ENCODE measurements at regions not wholly inside any gene's neighbourhood (a gene's known extent, or its start where the extent isn't known, plus 50 kb on each side); places are given as distances from the start of the nearest gene placed in this dataset.

- no peak for DNase-seq (ENCODE audit: low spot score)
These were observed 344.4 kb upstream of the PROX1 start for GRCh38 chr1:213643360-213643759.

GRCh38 chr1:213647864-213648650 is 339.7 kb upstream of the PROX1 start:
- peak; percentile 80 for DNase-seq (ENCODE audit: low spot score)

DNA sequence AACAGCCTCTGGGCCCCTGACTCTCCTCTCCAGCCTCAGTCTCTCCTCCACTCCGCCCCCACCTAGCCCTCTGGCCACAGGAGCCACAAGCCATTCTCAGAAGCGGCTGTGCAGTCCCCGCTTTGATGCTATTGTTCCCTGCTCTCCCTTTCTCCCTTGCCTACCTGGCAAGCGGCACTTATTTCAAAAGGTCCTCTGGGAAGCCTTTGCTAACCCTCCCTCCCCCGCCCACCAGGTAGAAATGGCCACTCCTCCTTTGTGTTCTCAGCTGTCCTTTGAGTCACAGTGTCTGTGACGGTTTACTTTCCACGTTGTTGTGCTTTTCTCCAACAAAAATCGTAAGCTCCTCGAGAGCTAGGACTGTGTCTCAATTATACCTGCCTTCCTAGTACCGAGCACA is 338.4 kb upstream of the PROX1 start:
- DNase-seq (ENCODE audit: low spot score): peak; percentile 75

DNA sequence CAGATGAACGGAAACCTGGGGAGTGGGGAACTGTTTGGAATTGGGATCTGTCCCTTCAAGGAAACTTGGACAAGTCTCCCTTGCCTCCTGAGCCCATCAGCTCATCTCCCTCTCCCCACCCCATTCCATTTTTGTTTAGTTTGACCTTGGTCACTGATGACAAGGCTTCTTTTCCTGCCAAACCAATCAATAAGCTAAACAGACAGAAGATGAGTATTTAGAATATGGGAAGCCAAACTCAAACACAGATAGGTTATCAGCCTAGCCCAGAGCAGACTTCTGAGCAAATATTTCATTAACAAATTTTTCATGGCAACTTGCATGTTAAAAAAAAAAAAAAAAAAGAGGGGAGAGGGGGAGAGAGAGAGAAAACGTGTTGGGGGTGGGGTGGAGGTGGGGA is 337.2 kb upstream of the PROX1 start:
- no peak for DNase-seq (ENCODE audit: low spot score)

DNA sequence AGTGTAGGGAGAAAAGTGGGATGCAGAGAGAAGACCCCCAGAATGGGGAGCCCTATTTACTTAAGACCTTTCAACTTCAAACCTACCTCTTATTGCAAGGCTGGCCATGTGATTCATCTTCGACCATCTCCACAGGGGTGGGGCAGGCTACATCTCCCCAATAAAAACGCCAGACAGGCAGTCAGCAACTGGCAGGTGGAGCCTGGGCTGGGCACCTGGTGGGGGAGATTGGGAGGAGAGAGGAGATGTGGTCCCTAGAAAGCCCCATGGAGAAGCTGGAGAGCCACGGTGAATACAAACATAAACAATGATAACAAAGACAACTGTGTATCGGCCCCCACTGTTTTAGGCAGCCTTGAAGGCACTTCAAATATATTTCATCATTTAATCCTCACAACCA is 336.7 kb upstream of the PROX1 start:
- DNase-seq (ENCODE audit: low spot score): no peak

- no peak for DNase-seq (ENCODE audit: low spot score)
These were observed 335.7 kb upstream of the PROX1 start for GRCh38 chr1:213652109-213652508.

GRCh38 chr1:213656039-213656438 is 331.7 kb upstream of the PROX1 start:
- no peak for DNase-seq (ENCODE audit: low spot score)

- no peak for DNase-seq (ENCODE audit: low spot score)
These were observed 331.3 kb upstream of the PROX1 start for GRCh38 chr1:213656503-213656902.

DNA sequence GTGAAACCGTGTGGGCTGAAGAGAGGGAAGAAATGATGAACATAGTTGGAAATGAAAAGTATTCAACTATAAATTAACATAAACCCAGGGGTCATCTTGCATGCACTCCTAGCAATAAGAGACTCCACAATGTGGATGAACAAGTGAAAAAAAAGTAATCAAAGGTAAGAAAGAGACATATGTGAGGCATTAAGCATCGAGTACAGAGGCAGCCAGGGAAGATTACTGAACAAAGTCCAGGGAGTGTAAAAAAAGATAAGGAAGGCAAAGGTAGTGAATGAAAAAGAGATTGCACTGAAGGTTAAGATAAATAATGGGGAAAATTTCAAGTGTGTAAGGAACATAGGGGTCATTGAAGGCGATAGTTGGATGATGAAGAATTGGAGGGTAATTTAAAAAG is 330.8 kb upstream of the PROX1 start:
- no peak for DNase-seq (ENCODE audit: low spot score)

DNA sequence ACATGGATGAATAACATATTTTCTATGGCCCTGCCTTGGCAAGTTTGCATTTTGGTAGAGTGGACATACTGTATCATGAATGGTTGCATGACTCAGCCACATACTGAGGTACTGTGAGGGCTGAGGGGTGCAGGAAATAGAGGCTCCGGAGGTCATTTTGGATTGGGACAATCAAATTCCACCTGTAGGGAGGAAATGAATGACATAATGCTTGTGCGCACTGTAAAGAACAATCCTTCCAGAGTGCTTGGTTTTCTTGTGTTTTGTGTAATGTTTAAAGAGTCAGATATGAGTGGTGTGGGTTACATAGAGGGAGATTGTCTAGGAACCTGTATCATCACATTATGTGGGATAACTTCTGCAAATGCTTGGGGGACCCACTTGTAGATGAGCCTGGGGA is 329.9 kb upstream of the PROX1 start:
- DNase-seq (ENCODE audit: low spot score): no peak

DNA sequence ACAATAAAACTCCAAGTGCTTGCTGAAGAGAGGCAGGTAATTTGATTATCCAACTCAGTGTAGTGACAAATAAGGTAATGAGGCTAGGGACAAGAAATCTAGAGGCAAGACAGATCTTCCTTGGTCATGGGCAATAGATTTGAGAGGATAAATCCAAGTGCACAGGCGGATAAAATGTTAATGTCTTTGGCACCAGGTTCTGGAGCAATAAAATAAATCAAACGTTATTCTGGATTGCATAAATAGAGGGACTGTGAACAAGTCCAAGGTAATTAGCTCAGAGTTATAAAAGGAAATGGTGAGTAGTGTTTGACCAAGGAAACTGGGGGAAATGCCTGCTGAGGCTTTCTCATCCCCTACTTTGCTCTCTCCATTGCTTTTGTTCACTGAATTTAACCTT is 329.3 kb upstream of the PROX1 start:
- DNase-seq (ENCODE audit: low spot score): no peak

GRCh38 chr1:213659580-213660547 is 327.9 kb upstream of the PROX1 start:
- no peak for DNase-seq (ENCODE audit: low spot score)

DNA sequence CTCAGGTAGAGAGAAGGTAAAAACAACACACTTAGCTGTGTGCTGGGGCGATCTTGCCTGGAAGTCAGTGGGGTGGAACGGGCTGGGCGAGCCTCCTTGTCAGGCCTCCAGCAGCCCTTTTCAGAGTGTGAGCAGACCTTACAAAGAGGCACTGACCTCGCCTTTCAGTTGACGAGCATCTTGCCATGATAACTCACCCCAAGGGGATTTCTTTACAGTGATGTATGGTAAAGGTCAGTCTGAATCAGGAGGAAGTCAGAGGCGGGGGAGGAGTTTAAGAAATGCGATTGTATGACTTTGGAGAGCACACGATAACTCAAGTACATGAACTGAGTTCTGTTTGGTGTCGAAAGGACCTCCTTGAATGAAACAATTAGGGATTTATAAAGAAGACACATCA is 326.5 kb upstream of the PROX1 start:
- no peak for DNase-seq (ENCODE audit: low spot score)

GRCh38 chr1:213666113-213666512 is 321.7 kb upstream of the PROX1 start:
- no peak for DNase-seq (ENCODE audit: low spot score)

DNA sequence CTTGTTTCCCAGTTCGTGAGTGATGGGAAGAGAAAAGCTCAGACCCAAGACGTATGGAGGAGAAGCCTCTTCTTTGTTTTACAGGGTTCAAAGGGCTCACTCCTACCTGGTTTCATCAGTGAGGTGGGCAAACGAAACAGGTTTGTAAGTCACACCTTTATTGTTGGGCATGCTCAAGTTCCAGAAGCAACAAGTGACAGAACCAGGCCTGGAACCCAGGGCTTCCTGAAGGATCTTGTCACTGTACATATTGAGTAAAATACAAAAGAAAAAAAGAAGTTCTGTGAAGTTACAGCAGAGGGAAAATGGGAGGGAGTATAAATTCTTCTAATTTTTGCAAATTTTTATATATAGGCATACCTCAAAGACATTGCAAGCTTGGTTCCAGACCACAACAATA is 320.9 kb upstream of the PROX1 start:
- DNase-seq (ENCODE audit: low spot score): no peak

- DNase-seq (ENCODE audit: low spot score): no peak
These were observed 318.3 kb upstream of the PROX1 start for GRCh38 chr1:213669512-213669911.

- peak; percentile 76 for DNase-seq (ENCODE audit: low spot score)
These were observed 317.6 kb upstream of the PROX1 start for GRCh38 chr1:213669964-213670691.

GRCh38 chr1:213670692-213671023 is 317.1 kb upstream of the PROX1 start:
- DNase-seq (ENCODE audit: low spot score): no peak

- no peak for DNase-seq (ENCODE audit: low spot score)
These were observed 312.7 kb upstream of the PROX1 start for GRCh38 chr1:213675043-213675442.

- no peak for DNase-seq (ENCODE audit: low spot score)
These were observed 311.0 kb upstream of the PROX1 start for GRCh38 chr1:213676736-213677135.

DNA sequence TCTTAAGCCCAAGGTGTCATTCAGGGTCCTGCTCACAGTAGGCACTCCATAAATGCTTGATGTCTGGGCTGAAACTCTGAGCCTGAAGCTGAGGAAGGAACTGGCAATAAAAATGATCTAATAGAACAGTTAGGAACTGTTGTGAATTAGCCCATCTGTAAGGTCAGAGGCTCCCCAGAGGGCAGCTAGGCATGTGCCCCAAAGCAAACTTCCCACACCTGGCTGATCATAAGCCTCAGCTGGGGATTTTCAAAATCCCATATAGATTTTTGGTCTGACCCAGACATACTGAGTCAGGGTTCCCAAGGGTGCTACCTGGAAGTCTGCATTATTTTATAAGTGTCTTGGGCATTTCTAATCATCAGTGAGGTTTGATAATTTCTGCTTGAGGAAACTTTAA is 309.4 kb upstream of the PROX1 start:
- DNase-seq (ENCODE audit: low spot score): no peak

GRCh38 chr1:213678753-213679152 is 309.0 kb upstream of the PROX1 start:
- DNase-seq (ENCODE audit: low spot score): no peak

DNA sequence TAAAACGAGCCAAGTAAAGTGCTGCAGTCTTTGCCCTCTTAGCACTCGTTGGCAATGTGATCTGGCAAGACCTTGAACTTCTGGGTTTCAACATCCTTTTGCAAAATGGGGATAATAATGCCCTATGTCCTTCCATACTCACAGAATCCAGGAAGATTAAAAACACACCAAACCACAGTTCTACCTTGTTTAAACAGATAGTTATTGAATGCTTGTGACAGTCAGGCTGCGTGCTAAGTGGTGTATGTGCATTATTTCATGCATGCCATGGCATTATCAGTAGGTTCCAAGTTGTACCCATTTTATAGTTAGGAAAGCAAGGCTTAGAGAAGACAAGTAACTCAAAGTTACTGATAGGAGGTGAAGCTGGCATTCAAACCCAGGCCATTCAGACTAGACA is 308.6 kb upstream of the PROX1 start:
- DNase-seq (ENCODE audit: low spot score): no peak
